IPS-18a (cell line): ENCODE measurements at regions not wholly inside any gene's neighbourhood (a gene's known extent, or its start where the extent isn't known, plus 50 kb on each side); places are given as distances from the start of the nearest gene placed in this dataset.

Experiments used
- H3K27ac ChIP-seq: one replicate; pipeline ENCODE4 v1.5.1; 2013; ENCODE audit warnings: low read length
- H3K27me3 ChIP-seq: one replicate; pipeline ENCODE4 v1.6.1; 2013; ENCODE audit warnings: mild to moderate bottlenecking, low read length; ENCODE audit not compliant: control insufficient read depth, insufficient read depth
- H3K36me3 ChIP-seq: one replicate; pipeline ENCODE4 v1.6.1; 2013; ENCODE audit warnings: low read depth, low read length; ENCODE audit not compliant: control insufficient read depth
- H3K4me1 ChIP-seq: one replicate; pipeline ENCODE4 v1.6.1; 2013; ENCODE audit warnings: low read depth, low read length; ENCODE audit not compliant: control insufficient read depth
- H3K4me3 ChIP-seq: one replicate; pipeline ENCODE4 v1.5.1; 2013; ENCODE audit warnings: low read length
- H3K9ac ChIP-seq: one replicate; pipeline ENCODE4 v1.6.1; 2013; ENCODE audit warnings: mild to moderate bottlenecking, low read length, moderate library complexity
- H3K9me3 ChIP-seq: one replicate; pipeline ENCODE4 v1.6.1; 2013; ENCODE audit warnings: low read depth, low read length; ENCODE audit not compliant: control insufficient read depth

DNA sequence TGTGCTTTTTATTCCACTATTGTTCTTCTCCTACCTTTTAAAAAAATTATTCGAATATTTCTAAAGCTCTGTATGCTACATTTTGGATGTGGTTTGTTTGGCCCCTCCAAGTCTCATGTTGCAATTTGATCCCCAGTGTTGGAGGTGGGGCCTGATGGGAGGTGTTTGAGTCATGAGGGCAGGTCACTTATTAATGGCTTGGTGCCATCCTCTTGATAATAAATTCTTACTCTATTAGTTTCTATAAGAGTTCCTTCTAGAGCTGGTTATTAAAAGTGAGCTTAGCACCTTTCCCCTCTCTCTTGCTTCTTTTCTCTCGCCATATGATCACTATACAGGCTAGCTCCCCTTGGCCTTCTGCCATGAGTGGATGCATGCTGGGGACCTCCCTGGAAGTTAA is 445.6 kb upstream of the PDE3A start:
- Histone ChIP-seq H3K9ac (no peak overlapping the region), H3K27me3 (no peaks in the 10 kb centered on the region), H3K4me1 (peaks cover 8% of the 10 kb centered on the region), H3K4me3 (no peak overlapping the region), H3K9me3 (no peaks in the 10 kb centered on the region), H3K36me3 (no peaks in the 10 kb centered on the region), H3K27ac (no peak overlapping the region)

DNA sequence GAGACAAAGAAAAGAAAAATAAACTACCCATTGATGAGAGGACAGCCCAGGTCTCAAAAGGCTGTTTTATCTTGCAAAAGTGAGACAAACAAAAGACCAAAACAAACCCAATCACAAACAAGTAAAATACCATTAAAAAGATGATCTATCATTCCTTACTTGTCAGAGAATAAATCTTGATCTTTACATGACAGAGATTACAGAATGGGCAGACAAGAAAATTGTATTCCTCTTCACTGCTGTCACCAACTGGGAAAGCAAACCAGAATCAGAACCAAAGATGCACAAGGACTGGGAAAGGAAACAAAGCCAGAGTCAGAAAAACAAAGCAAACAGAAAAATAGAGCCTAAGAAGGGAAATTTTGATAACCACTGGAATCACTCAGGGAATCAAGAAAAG is 444.0 kb upstream of the PDE3A start:
- H3K36me3 ChIP-seq: no peaks in the 10 kb centered on the region
- no peak overlapping the region for H3K9ac ChIP-seq
- peaks cover 8% of the 10 kb centered on the region for H3K4me1 ChIP-seq
- no peak overlapping the region for H3K27ac ChIP-seq
- no peak overlapping the region for H3K4me3 ChIP-seq
- H3K27me3 ChIP-seq: no peaks in the 10 kb centered on the region
- no peaks in the 10 kb centered on the region for H3K9me3 ChIP-seq

DNA sequence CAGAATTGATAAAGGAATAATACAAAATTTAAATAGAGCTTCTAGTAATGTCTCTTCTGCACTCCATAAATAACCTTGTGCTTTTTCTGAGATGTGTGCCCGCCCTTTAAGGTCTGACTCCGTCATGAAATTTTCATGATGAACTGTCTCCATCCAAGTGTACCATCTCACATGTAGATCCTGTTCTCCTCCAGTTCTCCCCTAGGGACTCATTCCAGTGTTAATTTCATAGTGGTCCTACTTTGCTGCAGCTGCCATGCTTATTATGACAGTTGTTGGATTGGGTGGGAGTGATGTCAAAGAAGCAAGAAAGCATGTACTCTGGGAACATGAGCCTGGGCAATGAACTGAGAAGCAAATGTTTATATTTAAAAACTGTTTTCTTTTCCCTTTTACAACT is 442.5 kb upstream of the PDE3A start:
- no peak overlapping the region for H3K27ac ChIP-seq
- H3K36me3 ChIP-seq: no peaks in the 10 kb centered on the region
- H3K9ac ChIP-seq: no peak overlapping the region
- H3K27me3 ChIP-seq: no peaks in the 10 kb centered on the region
- H3K4me3 ChIP-seq: no peak overlapping the region
- H3K9me3 ChIP-seq: no peaks in the 10 kb centered on the region
- peaks cover 8% of the 10 kb centered on the region for H3K4me1 ChIP-seq

DNA sequence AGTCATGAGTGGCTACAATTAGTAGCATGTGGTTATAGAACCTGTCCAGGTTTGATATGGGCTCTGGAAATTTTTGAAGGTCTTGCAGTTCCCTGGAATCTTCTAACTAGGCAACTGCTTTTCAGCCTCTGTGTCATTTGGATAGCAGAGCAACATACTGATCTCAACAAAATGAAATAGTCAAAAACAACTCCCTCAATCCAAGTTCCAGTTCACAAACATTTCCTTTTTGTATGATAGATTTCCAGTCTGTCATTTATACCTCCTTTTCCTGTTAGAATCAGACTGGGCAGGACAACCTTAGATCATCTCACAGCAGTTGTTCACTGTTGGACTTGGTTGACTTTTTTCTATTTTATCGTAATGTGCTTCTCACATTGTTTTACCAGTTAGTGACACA is 442.1 kb upstream of the PDE3A start:
- H3K27me3 ChIP-seq: no peaks in the 10 kb centered on the region

GRCh38 chr12:19927661-19928060 is 440.7 kb upstream of the PDE3A start:
- no peaks in the 10 kb centered on the region for H3K36me3 ChIP-seq
- peaks cover 8% of the 10 kb centered on the region for H3K4me1 ChIP-seq
- H3K9me3 ChIP-seq: no peaks in the 10 kb centered on the region
- no peak overlapping the region for H3K27ac ChIP-seq
- H3K9ac ChIP-seq: no peak overlapping the region
- no peaks in the 10 kb centered on the region for H3K27me3 ChIP-seq
- no peak overlapping the region for H3K4me3 ChIP-seq

More for the DNA sequence above, 442.1 kb upstream of the PDE3A start:
- Histone ChIP-seq H3K4me1 (peaks cover 8% of the 10 kb centered on the region), H3K9ac (no peak overlapping the region), H3K4me3 (no peak overlapping the region), H3K27ac (no peak overlapping the region), H3K9me3 (no peaks in the 10 kb centered on the region), H3K36me3 (no peaks in the 10 kb centered on the region)

GRCh38 chr12:19932413-19932812 is 435.9 kb upstream of the PDE3A start:
- H3K4me1 ChIP-seq: no peaks in the 10 kb centered on the region

GRCh38 chr12:19933924-19934323 is 434.4 kb upstream of the PDE3A start:
- Histone ChIP-seq H3K4me1 (no peaks in the 10 kb centered on the region), H3K27me3 (no peaks in the 10 kb centered on the region), H3K9me3 (no peaks in the 10 kb centered on the region), H3K4me3 (no peak overlapping the region), H3K9ac (no peak overlapping the region), H3K27ac (no peak overlapping the region), H3K36me3 (no peaks in the 10 kb centered on the region)

More at GRCh38 chr12:19932413-19932812, 435.9 kb upstream of the PDE3A start:
- no peaks in the 10 kb centered on the region for H3K9me3 ChIP-seq
- no peaks in the 10 kb centered on the region for H3K36me3 ChIP-seq
- H3K4me3 ChIP-seq: no peak overlapping the region
- no peak overlapping the region for H3K27ac ChIP-seq
- no peak overlapping the region for H3K9ac ChIP-seq
- H3K27me3 ChIP-seq: no peaks in the 10 kb centered on the region

DNA sequence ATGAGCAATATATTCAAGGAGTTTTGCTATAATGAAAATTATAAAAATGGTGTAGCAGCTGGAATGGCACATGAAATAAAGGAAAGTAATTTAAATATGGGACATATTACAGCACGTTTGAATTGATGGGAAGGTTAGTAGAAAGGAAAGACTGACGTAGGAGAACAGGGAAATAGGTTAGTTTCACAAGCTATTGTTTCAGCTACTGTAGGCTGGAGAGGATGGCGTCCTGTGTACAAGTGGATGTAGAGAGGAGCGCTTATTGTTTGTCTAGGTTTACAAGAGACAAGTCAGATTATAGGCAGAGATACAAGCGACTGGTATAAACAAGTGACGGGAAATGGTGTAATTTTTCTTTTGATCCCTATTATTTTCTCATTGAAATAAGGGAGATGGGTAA is 431.2 kb upstream of the PDE3A start:
- H3K4me1 ChIP-seq: no peaks in the 10 kb centered on the region
- H3K4me3 ChIP-seq: no peak overlapping the region
- H3K27ac ChIP-seq: no peak overlapping the region
- no peaks in the 10 kb centered on the region for H3K36me3 ChIP-seq
- H3K9me3 ChIP-seq: no peaks in the 10 kb centered on the region
- H3K9ac ChIP-seq: no peak overlapping the region
- H3K27me3 ChIP-seq: no peaks in the 10 kb centered on the region

GRCh38 chr12:19938031-19938430 is 430.3 kb upstream of the PDE3A start:
- Histone ChIP-seq H3K27ac (no peak overlapping the region), H3K27me3 (no peaks in the 10 kb centered on the region), H3K9me3 (no peaks in the 10 kb centered on the region), H3K4me3 (no peak overlapping the region), H3K9ac (no peak overlapping the region), H3K4me1 (no peaks in the 10 kb centered on the region), H3K36me3 (no peaks in the 10 kb centered on the region)

- no peak overlapping the region for H3K4me3 ChIP-seq
- no peaks in the 10 kb centered on the region for H3K27me3 ChIP-seq
- no peaks in the 10 kb centered on the region for H3K9me3 ChIP-seq
- H3K36me3 ChIP-seq: no peaks in the 10 kb centered on the region
- no peak overlapping the region for H3K9ac ChIP-seq
- no peak overlapping the region for H3K27ac ChIP-seq
- H3K4me1 ChIP-seq: no peaks in the 10 kb centered on the region
Observed at GRCh38 chr12:19938491-19938890, 429.8 kb upstream of the PDE3A start.

DNA sequence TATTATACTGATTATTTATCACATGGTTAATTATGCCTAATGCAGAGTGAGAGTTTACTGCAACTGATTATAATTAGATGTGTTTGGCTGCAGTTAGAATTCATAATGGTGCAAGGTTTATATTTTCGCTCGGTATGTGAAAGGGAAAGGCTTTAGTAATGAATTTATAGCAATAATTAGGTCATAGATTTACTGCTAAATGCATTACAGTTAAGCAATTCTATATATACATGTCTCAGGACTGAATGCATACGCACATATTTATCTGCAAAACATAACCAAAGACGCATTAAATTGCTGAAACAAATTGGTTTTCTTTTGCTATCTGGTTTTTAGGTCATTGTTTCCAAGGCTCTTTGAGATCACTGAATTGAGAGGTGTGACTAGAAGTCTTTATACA is 428.1 kb upstream of the PDE3A start:
- H3K27me3 ChIP-seq: no peaks in the 10 kb centered on the region
- H3K27ac ChIP-seq: no peak overlapping the region
- no peaks in the 10 kb centered on the region for H3K36me3 ChIP-seq
- H3K4me3 ChIP-seq: no peak overlapping the region
- no peaks in the 10 kb centered on the region for H3K9me3 ChIP-seq
- H3K9ac ChIP-seq: no peak overlapping the region
- H3K4me1 ChIP-seq: no peaks in the 10 kb centered on the region

GRCh38 chr12:19941096-19941495 is 427.2 kb upstream of the PDE3A start:
- no peaks in the 10 kb centered on the region for H3K4me1 ChIP-seq
- H3K4me3 ChIP-seq: no peak overlapping the region
- H3K27me3 ChIP-seq: no peaks in the 10 kb centered on the region
- no peak overlapping the region for H3K9ac ChIP-seq
- H3K9me3 ChIP-seq: no peaks in the 10 kb centered on the region
- H3K27ac ChIP-seq: no peak overlapping the region
- no peaks in the 10 kb centered on the region for H3K36me3 ChIP-seq
